NCI-H82 treated with DMSO at 0.1 percent for 48 hours (cell line): ENCODE measurements at regions not wholly inside any gene's neighbourhood (a gene's known extent, or its start where the extent isn't known, plus 50 kb on each side); places are given as distances from the start of the nearest gene placed in this dataset.
A peak's percentile ranks its signal among the peaks of the same experiment; 100 is the strongest.

Experiments
- DNase-seq: peaks from one replicate; lab custom pipeline; 2025; ENCODE audit not compliant: unreplicated experiment; lab: John Stamatoyannopoulos, UW

DNA sequence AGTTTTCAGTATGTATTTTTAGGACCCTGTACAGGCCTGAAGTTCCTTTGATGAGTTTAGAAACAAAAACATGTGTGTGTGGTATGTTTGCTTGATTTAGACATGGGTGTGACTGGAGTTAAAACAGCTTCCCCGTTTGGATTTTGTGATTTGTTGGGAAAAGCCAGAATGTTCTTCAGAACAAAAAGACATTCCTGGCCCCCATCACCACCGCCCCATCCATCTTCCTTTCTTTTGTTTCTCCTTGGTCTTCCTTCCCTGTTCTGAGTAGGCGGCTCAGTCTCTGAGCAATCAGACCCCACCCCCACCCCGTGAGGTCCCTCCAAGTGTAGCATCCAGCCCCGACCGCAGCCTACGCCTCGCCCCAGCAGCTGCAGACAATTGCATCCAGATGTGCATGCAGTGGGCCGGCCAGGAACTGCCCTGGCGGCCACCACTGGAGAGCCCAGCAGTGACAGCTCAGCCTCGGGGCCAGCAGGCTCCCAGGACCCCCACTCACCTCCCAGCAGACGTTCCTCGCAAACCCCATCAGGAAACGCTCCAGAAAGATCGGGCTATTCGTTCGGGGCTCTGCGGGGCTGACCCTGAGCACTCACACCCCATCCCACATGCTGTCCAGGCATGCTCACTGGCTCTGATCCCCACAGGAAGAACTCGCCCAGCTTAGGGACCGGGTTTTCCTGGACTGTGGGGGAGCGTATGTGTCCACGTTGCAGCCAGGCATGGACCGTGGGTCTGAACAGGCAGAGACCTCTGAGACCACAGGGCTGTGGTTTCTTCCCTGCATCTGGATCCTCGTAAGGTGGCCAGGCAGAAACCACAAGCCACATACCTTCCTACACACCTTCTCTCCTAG, 99.8 kb upstream of the CDH5 start:
- no peak for DNase-seq

DNA sequence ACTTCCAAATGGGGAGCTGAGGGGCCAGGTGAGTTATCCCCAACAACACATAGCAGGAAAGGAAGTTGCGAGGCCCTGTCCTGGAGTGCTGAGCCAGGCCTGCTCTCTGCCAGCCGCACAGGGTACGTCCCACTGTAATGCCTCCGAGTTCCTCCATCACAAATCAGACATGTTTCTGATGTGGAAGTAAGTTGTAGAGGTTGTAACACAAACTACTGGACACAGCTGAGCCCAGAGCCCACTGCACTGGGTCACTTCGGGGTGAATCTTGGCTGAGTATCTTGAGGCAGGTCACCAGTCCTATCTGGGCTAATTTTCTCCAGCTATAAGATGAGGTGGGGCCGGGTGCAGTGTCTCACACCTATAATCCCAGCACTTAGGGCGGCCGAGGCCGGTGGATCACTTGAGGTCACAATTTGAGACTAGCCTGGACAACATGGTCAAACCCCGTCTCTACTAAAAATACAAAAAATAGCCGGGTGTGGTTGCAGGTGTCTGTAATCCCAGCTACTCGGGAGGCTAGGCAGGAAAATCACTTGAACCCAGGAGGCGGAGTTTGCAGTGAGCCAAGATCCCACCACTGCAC, 100.8 kb upstream of the CDH5 start:
- no peak for DNase-seq

DNA sequence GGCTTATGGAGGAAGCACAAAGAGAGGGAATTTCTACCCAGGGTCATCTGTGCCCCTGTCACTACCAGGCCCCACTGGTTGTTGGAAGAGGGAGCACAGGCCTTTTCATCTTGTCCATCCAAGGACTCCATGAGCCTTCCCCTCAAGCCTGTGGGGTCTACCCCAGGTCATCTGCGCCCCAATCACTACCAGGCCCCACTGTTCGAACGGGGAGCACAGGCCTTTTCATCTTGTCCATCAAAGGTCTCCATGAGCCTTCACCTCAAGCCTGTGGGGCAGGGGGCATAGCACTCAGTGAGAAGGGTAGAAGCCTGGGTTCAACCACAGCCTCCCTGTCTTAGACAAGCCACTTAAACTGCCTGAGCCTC, 101.5 kb upstream of the CDH5 start:
- DNase-seq: no peak

DNA sequence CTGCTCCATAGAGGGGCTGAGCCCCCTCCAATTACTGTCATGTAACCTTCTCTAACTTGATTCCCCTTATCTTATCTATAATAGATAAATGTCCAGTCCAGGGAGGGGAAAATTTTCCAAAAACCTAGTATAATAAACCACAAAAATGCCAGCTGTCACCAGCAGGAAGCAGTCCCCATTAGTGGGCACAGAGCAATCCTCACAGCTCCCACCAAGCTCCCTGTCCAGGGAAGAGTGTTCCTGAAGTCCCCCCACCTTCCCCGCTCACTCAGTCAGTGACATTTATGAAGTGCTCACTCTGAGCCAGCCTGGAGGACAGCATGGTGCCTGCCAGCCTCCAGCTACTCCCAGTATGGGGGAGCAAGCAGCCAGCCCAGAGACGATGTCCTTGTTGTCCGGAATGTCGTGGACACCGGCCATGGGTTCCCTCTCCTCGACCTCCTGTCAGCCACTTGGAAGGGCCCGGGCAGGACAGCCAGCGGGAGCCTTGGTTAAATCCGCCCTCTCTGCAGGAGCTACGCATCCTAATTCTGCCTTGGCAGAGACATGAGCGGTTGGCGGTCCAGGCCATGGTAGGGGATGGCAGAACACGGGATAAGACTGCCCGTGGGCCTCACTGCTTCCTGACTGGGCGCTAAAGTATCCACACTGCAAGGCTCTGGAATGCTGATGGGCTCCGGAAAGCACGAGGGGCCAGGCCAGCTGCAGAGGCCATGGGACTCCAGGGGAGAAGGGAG, 102.0 kb upstream of the CDH5 start:
- no peak for DNase-seq

DNA sequence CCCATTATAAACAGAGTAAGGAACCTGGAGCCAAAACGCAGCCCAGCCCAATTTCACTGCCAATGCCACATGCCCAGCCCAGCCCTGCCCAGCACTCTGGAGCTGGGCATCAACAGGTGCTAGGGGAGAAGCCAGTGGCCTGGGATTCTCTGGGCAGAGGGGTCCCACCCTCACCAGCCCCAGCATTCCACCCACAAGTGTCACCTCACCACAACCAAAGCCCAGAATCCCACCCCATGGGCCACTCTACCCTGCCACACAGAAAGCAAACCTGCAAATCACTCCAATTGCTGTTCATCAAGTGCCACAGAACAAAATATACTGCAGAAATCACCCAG, 102.5 kb upstream of the CDH5 start:
- no peak for DNase-seq

DNA sequence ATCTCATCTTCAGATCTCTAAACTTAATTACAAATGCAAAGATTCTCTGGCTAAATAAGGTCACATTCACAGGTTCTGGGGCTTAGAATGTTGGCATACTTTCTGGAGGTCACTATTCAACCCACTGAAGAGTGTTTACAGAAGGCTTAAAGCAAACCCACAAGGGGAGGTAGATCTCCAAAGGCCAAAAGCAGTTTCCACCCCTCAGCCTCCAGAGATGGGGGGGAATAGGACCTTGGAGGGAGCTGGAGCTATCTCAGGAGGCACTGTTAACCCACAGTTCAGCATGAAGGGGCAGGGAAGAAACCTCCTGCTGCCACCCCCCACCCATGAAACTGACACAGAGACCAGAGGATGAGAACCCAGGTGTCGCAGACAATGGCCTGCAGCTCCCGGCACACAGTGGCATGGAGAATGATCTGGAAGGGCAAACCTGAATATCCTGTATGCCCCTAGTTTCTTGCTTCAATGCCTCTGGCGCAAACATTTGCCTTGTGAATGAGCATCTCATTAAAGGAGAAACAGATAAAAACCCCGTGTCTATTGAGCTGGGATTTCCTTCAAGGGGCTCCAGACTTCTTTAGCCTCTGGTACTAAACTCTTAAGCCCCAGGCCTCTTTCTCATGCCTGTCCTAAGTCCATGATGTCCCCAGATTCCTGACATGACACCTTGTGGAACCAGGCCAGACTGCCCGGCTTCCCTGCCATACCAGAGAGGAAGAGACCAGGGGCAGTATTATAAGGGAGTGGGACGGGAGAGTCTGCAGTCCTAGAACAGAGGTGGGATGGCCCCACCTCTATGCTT, 103.1 kb upstream of the CDH5 start:
- peak; percentile 85 for DNase-seq

DNA sequence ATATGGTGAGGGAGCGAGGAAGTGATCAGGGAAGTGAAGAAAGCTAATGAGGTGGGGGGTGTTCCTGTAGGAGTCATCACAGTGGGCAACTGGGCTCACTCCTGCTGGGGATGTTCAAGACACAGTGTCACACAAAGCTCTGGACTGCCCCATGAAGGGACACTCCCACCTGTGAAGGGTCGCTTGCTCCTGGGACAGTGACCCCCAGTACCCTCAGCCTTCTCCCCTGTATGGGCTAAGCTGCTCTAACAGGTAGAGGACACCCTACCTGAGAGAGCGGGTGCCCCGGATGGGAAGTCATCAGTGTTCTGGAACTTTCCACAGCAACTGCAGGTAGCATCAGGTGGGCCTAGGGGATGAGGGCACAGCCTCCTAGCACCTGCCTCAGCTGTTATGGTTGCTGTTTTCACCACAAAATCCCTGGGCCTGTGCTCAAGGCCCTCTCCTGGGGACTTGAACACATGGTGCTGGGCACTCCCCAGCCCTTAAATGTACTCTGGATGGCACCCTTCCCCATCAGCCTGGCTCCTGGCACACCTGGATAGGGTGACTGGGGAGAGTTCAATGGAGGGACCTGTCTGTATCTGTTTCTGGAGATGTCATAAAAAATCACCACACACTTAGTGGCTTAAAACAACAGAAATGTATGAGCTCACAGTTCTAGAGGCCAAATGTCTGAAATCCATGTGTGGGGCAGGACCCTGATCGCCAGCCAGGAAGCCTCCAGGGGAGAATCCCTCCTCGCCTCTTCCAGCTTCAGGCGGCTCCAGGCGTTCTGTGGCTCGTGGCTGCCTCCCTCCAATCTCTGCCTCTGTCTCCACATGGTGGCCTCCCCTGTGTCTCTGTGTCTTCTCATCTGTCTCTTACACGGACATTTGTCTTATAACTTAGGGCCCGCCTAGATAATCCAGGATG, 104.0 kb upstream of the CDH5 start:
- no peak for DNase-seq

DNA sequence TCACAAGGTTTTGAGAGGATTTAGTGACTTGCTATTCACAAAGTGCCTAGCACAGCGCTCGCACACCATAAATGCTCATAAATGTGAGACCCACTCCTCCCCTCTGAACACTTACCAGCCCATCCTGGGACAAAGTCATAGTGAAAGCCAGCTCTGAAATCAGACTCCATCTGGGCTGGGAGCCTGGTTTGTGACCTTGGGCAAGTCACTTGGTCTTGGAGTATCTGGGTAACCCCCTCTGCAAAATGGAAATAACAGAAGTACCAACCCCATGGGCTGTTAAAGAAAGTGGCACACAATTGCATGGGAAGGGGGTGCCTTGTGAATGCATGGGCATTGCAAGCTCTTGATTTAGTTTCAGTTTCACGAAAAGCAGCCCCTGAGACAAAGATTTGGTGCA, 104.7 kb upstream of the CDH5 start:
- no peak for DNase-seq

DNA sequence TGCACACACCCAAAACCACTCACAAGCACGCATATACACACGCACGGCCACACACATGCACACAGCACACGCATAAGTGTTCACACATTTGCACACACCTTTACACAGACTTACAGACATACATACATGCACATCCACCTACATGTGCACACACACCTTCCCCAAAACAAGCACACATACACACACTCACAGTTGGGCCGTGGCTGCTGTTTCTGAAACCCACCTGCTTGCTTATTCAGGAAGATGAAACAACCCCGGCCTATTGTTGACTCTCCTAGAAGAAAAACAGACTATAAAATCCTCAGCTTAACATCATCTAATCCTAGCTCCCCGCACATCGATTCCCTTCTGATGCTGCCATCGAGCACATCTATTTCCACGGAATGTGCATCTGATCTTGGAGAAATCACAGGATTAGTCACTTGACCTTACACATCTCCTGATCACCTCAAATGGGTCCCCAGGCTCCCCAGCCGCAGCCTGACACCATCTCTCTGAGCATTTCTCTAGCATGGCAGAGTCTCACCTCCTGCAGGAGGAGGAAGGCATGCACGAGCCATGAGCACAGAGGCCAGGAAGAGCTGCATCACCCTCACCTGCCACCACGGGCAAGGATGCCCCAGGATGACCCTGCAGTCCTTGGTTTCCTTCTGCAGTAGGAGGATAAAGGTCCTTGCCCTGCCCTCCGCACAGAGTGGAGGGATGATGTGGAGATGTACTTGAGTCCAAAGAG, 105.8 kb upstream of the CDH5 start:
- no peak for DNase-seq

DNA sequence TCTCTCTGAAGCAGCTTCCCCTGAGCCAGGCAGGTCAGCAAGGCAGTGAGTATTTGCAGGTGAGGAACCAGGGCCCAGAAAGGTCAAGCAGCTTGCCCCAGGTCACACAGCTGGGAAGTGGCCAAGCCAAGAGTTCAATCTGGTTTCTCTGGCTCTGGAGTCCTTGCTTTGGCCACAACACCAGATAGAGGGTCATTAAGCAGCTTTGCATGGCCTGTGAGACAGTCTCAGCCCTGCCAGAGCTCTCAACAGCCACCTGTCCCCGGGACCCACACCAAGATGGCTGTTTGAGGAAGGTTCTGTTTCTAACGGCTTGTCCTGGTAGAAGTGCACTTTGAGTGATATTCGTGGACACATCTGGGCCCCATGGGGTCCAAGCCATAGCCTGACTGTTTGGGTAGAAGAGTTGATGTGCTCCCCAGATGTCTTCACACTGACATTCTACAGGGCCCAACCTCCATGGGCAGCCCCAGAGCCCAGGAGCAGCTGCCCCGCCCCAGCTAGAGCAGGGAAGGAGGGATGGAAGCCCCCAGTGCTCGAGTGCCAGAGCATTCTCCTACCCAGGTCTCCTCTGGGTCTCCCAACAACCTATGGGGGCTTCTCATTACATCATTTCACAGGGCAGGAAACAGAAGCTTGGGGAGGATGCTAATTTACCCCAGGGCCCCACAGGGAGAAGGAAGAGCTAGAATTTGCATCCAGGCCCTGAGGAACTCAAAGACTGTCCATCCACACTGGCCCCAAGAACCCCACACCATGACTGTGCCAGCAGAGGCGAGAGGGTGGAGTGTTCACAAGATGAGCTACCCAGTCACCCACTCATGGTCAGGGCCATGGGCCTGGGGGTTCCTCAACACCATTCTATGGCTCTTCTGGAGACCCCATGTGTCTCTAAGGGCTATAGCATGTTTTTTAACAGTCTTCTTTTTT, 107.3 kb upstream of the CDH5 start:
- no peak for DNase-seq

DNA sequence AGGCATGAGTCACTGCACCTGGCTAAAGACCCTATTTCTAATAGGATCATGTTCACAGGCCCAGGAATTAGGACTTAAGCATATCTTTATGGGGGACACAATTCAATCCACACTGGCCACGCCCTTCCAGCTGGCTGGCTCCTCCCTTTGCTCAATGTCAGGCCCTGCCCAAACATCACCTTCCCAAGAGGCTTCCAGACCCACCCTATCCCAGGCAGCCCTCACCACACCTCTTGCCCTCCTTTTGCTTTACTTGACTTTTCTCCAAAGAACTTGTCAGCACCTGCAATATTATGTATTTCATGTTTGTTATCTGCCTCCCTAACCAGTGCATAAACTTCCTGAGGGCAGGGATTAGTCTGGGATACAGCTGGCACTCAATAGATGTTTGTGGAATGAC, 109.6 kb upstream of the CDH5 start:
- DNase-seq: peak; percentile 85

DNA sequence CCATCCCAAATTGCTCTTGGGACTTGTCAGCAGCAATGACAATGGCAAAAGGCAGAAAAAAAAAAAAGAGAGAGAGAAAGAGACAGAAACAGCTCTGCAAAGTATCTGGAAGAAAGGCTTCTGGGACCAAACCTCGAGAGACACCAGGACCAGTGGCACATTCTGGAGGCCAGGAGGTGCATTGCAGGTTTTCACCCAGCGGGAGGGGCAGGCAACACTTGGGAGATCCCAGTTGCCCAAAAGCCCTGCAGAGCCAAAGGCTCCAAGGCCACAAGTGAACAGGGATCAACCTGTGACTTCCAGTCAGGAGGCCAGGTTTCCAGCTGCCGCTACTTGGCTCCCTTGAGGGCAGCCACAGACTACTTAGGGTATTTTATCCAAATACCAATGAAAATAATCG, 110.8 kb upstream of the CDH5 start:
- DNase-seq: no peak

DNA sequence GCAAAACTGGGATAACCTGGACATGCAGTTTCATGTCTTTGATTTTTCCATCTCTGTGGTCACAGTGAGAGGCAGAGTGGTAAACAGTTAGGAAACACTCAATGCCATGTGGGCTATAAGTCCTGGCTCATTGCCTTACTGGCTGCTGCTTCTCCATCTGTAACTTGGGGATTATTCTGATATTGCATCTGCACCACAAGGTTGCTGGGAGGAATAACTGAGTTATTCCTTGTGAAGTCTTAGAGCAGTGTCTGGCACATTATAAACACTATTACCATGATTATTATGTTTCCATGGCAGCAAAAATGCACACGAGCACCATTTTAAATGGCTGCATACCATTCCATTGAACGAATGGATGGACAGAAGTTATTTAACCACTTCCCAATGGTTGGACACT, 111.7 kb upstream of the CDH5 start:
- peak; percentile 20 for DNase-seq

DNA sequence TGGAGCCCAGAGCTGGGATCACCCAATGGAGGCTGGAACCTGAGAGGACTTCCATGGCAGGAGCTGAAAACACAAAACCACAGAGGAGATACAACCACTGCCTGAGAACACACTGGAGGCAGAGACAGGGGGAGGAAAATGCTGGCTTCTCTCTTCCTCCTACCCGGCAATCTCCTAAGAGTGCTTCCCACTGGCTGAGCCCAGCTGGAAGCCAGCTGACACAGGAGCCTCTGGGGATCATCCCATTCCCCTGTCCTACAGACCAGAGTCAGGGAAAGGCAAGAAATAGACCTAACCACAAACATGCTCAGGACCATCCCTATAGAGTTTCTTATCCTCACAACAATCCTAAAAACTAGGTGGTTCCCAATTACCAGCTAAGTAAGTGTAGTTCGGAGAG, 112.4 kb upstream of the CDH5 start:
- DNase-seq: no peak

DNA sequence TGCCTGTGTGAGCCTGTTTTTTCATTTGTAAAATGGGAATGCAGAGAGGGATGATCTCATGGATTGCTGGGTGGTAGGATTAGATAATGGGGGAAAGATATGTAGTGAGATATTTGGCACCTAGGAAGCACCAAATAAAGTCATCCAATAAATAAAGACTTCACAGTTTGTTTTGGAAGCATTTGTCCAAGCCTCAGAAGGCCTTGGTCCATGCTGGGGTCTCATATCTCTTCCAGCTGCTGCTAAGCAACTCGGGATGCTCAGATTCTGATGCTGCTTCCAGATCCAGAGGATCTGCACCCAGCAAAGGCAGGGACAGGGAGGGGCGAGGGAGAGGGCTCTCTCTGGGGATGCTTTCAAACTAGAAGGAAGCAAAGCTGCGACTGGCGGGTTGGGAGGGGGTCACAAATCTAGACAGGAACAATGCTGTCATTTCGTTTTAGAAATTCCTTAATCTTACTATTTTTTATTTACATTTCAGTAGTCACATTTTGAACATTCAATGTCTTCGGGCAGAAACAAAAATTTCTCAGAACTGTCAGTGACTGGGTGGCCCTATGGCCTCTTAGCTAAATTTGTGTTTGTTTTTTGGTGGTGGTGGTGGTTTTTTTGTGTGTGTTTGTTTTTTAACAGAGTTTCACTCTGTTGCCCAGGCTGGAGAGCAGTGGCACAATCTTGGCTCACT, 114.9 kb upstream of the CDH5 start:
- DNase-seq: no peak

DNA sequence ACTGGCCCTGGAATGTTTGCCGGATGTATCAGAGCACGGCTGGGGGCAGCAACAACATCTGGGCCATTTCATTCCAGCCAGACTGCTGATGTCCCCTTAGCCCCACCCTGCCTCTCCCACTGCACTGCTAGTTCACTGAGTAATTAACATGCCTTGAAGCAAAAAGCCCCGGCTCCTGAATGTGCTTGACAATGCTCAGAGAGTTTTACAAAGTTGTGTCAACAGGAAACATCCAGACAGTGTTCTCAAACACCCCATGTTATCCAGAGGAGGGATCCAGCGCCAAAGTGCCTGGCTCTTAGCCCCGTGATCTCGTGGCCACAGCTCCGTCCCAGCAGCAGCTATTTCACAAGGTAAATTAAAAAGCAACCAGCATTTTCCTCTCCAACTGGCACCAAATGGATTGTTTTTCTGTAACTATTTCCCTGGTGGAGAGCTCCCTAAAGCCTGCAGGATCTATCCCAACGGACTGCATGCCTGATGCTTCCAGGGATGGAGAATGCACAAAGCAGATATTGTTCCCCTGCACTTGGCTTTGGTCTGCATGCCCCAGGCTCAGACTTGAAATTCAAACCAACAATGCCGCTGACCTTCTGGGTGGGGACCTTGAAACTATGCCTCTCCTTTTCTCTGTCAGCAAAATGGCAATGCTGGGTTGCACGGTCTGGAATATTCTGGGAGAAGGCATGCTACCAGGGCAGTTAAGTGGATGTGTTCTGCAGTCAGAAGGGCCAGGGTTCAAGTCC, 115.6 kb upstream of the CDH5 start:
- no peak for DNase-seq
